Cardiac muscle cell (in vitro differentiated cells and primary cell): ENCODE measurements at regions not wholly inside any gene's neighbourhood (a gene's known extent, or its start where the extent isn't known, plus 50 kb on each side); places are given as distances from the start of the nearest gene placed in this dataset.

Source experiments
- DNase-seq, 2 donors: peaks; one replicate each; pipeline versions ENCODE4 v3.0.0 to v3.0.0-alpha.2; 2010 to 2017; ENCODE audit warnings: low read depth in 1 of 2, low spot score in 1 of 2
- H3K27ac ChIP-seq: fragments of 200-600 bp; sonication (generic); 2 replicates; pipeline ENCODE4 v1.5.1; 2016
- H3K27me3 ChIP-seq: fragments of 200-600 bp; sonication (generic); 2 replicates; pipeline ENCODE4 v1.6.0; 2016; ENCODE audit warnings: control low read depth
- H3K36me3 ChIP-seq: fragments of 200-600 bp; sonication (generic); 2 replicates; pipeline ENCODE4 v1.5.1; 2016; ENCODE audit warnings: control low read depth
- H3K4me1 ChIP-seq: fragments of 200-600 bp; sonication (generic); 2 replicates; pipeline ENCODE4 v1.8.1; 2017; ENCODE audit warnings: low read depth, mild to moderate bottlenecking, mixed run types
- H3K4me3 ChIP-seq: fragments of 200-600 bp; sonication (generic); 2 replicates; pipeline ENCODE4 v1.5.1; 2016; ENCODE audit warnings: mild to moderate bottlenecking
- H3K9me3 ChIP-seq: fragments of 200-600 bp; sonication (generic); 2 replicates; pipeline ENCODE4 v1.5.1; 2017; ENCODE audit warnings: low read depth, mild to moderate bottlenecking, control low read depth
- TF ChIP-seq, protein P1 (sequence below): IDR thresholded peaks from 2 replicates; pipeline ENCODE4 v1.5.1; 2012; ENCODE audit warnings: low read depth, mild to moderate bottlenecking, low read length

DNA sequence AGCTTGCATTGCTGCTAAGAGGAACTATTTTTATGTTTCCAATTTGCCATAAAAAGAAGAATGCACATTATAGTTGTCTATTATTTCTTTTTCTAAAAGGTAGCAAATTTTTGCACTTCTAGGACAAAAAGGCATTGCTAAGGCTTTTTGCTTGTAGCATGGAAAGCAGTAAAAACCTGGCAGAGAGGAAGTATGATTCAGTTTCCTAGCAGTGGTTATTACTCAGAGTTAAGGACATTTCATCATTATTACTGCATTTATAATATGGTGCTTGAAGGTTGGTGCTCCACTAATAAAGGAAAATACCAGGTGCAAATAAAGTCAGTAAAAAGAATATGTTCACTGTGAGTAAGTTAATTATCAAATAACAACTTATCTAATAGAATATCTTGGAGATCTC, 179.8 kb upstream of the PLPPR1 start:
- DNase-seq, result peak in 1 of 2 donors; percentile 6
- Histone ChIP-seq H3K36me3 (no peaks in the 10 kb centered on the region), H3K27me3 (no peaks in the 10 kb centered on the region)

DNA sequence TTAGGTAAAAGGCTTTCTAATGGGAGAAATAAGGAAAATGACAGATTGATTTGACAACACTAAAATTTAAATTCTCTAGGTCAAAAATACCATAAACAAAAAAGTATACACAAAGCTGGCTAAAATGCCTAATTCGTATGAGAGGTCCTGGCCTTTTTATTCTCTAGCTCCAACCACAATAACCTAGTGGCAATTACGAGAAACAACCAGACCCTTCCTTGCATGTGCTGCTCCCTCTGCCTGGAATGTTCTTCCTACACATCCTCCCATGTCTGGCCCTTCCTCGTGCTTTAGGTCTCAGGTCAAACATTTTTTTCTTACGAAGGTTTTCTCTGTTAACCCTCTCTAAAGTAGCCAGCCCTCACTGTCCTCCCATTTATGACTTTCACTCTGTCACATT, 176.4 kb upstream of the PLPPR1 start:
- no peaks in the 10 kb centered on the region for H3K27me3 ChIP-seq
- no peaks in the 10 kb centered on the region for H3K36me3 ChIP-seq
- no peak overlapping the region for H3K4me3 ChIP-seq
- no peaks in the 10 kb centered on the region for H3K4me1 ChIP-seq
- DNase-seq, result no peak
- TF ChIP-seq, protein P1, sequence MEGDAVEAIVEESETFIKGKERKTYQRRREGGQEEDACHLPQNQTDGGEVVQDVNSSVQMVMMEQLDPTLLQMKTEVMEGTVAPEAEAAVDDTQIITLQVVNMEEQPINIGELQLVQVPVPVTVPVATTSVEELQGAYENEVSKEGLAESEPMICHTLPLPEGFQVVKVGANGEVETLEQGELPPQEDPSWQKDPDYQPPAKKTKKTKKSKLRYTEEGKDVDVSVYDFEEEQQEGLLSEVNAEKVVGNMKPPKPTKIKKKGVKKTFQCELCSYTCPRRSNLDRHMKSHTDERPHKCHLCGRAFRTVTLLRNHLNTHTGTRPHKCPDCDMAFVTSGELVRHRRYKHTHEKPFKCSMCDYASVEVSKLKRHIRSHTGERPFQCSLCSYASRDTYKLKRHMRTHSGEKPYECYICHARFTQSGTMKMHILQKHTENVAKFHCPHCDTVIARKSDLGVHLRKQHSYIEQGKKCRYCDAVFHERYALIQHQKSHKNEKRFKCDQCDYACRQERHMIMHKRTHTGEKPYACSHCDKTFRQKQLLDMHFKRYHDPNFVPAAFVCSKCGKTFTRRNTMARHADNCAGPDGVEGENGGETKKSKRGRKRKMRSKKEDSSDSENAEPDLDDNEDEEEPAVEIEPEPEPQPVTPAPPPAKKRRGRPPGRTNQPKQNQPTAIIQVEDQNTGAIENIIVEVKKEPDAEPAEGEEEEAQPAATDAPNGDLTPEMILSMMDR, result no peak
- no peak overlapping the region for H3K27ac ChIP-seq
- no peaks in the 10 kb centered on the region for H3K9me3 ChIP-seq

More for the DNA sequence above, 179.8 kb upstream of the PLPPR1 start:
- no peaks in the 10 kb centered on the region for H3K9me3 ChIP-seq
- H3K27ac ChIP-seq, result no peak overlapping the region
- no peaks in the 10 kb centered on the region for H3K4me1 ChIP-seq
- TF ChIP-seq, protein P1, result no peak
- no peak overlapping the region for H3K4me3 ChIP-seq

DNA sequence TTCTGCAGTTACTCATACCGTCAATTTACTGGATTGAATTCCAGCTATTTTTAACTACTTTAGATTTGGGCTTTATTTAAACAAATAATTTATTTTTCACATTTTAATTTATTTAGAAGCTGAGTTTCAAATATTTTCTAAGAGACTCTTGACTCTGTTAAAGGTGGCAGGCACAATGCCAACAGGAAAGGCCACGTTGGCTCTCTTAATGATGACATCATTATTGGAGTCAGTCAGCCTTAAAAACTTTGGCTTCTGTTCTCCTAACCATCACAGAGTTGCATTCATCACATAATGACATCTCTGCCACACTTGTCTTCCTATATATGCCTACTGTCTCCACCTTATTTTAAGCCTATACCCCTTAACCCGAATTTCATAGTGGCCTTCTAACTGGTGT, 172.3 kb upstream of the PLPPR1 start:
- no peak overlapping the region for H3K27ac ChIP-seq
- H3K4me1 ChIP-seq, result no peaks in the 10 kb centered on the region
- no peaks in the 10 kb centered on the region for H3K9me3 ChIP-seq
- TF ChIP-seq, protein P1, result no peak
- no peak overlapping the region for H3K4me3 ChIP-seq
- H3K36me3 ChIP-seq, result no peaks in the 10 kb centered on the region
- H3K27me3 ChIP-seq, result no peaks in the 10 kb centered on the region
- DNase-seq, result no peak

GRCh38 chr9:100865111-100865510, 163.4 kb upstream of the PLPPR1 start:
- H3K4me1 ChIP-seq, result no peaks in the 10 kb centered on the region
- no peak overlapping the region for H3K27ac ChIP-seq
- H3K4me3 ChIP-seq, result no peak overlapping the region
- no peaks in the 10 kb centered on the region for H3K9me3 ChIP-seq
- H3K27me3 ChIP-seq, result no peaks in the 10 kb centered on the region
- no peaks in the 10 kb centered on the region for H3K36me3 ChIP-seq
- TF ChIP-seq, protein P1, result no peak
- no peak for DNase-seq

DNA sequence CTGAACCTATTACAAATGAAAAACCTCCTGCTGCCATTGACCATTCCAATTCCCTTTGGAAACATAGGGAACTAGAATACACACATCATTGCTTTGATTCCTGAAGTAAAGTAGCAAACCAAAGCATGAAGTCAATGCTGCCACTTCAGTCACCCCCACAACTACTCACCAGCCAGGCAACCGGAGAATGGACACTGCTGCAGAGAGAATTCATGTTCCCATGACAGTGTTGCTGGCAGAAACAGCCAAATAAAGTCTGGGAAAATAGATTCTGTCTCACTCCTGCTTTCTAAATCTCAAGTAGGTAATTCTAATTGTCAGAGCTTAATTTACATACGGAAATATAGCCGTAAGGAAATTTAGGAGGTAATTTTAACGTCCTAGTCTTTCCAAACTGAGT, 162.9 kb upstream of the PLPPR1 start:
- Histone ChIP-seq H3K27ac (no peak overlapping the region), H3K4me3 (no peak overlapping the region), H3K36me3 (no peaks in the 10 kb centered on the region), H3K27me3 (no peaks in the 10 kb centered on the region), H3K4me1 (no peaks in the 10 kb centered on the region), H3K9me3 (no peaks in the 10 kb centered on the region)
- DNase-seq, result no peak
- TF ChIP-seq, protein P1, result no peak

DNA sequence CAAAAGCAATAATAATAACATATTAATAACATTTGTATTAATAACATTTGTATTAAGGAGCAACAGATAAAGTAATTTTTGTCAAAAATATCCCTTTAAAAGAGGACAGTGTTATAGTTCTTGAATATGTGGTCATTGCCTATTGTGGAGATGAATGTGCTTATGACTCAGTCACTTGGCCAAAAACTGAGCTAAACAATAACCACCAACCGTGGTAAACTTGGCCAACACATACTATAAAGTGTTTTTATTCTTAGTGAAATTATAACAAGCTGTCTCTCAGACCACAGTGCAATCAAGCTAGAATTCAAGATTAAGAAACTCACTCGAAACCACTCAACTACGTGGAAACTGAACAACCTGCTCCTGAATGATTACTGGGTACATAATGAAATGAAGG, 159.2 kb upstream of the PLPPR1 start:
- H3K27me3 ChIP-seq, result no peaks in the 10 kb centered on the region
- no peak overlapping the region for H3K4me3 ChIP-seq
- H3K27ac ChIP-seq, result no peak overlapping the region
- no peaks in the 10 kb centered on the region for H3K36me3 ChIP-seq
- no peak for DNase-seq
- no peaks in the 10 kb centered on the region for H3K9me3 ChIP-seq
- no peaks in the 10 kb centered on the region for H3K4me1 ChIP-seq
- TF ChIP-seq, protein P1, result no peak
